SK-N-SH (cell line): ENCODE measurements at regions not wholly inside any gene's neighbourhood (a gene's known extent, or its start where the extent isn't known, plus 50 kb on each side); places are given as distances from the start of the nearest gene placed in this dataset.

Experiments
- FOXM1 ChIP-seq: IDR thresholded peaks from 2 replicates; pipeline ENCODE4 v1.4.0; 2012; ENCODE audit warnings: low read depth, mild to moderate bottlenecking
- GABPA ChIP-seq: IDR thresholded peaks from 2 replicates; pipeline ENCODE4 v1.4.0; 2012; ENCODE audit warnings: low read depth, mild to moderate bottlenecking
- NRF1 ChIP-seq: IDR thresholded peaks from 2 replicates; pipeline ENCODE4 v1.6.1; 2012; ENCODE audit warnings: low read depth, mild to moderate bottlenecking, low read length
- RAD21 ChIP-seq: IDR thresholded peaks from 2 replicates; pipeline ENCODE4 v1.6.1; 2012; ENCODE audit warnings: mild to moderate bottlenecking, low read length
- REST ChIP-seq: IDR thresholded peaks from 2 replicates; pipeline ENCODE4 v1.6.1; 2012; ENCODE audit warnings: mild to moderate bottlenecking, low read depth, low read length, moderate library complexity
- SIN3A ChIP-seq: IDR thresholded peaks from 2 replicates; pipeline ENCODE4 v1.6.1; 2012; ENCODE audit warnings: low read depth, mild to moderate bottlenecking, low read length, moderate library complexity, borderline replicate concordance

GRCh38 chr11:22930816-22931594 is 70.7 kb upstream of the CCDC179 start:
- TF ChIP-seq FOXM1 (no peak), SIN3A (no peak), RAD21 (no peak), REST (no peak), NRF1 (no peak), GABPA (no peak)
